Ureter (tissue), 1 donor: ENCODE measurements at regions not wholly inside any gene's neighbourhood (a gene's known extent, or its start where the extent isn't known, plus 50 kb on each side); places are given as distances from the start of the nearest gene placed in this dataset.

ENCODE experiments used
- DNase-seq: peaks from one replicate; pipeline ENCODE4 v3.0.0-alpha.2; 2020; ENCODE audit warnings: low spot score
- donor health status: DM: yes; HTN: yes; CAD: no.

- DNase-seq, result no peak
These were observed 779.5 kb downstream of the NTRK3 start for GRCh38 chr15:87477026-87477425.

DNA sequence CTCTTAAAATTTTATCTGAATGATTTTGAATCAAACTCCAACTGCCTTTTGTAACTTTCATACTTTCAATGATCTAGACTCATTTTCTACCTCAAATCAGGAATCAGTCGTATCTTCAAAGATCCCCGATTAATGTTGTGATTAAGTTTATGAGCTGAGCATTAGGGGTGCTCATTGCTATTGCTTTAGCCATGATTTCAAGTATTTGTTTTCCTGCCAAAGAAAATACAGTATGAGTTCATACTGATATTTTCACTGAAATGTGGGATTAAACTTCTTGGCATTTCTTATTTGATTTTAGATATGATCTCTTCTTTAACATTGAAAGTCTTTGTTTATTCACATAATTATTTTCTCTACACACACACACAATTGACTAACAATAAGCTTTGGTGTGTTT, 785.6 kb downstream of the NTRK3 start:
- DNase-seq, result no peak

- DNase-seq, result peak; percentile 59
These were observed 792.6 kb downstream of the NTRK3 start for GRCh38 chr15:87463956-87464355.

DNA sequence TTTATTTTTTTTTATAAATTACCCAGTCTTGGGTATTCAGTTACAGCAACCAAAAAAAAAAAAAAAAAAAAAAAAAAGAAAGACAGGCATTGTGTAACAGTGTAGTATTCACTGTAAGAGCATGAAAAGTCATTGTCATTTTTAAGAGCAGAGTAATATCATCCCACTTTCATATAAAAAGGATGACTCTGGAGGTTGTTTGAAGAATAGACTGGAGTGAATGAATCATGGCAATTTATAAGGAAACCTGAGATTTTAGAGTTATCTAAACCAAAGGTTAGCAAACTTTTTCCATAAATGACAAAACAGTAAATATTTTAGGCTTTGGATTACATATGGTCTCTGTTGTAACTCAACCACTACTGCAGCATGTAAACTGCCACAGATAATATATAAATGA, 794.9 kb downstream of the NTRK3 start:
- no peak for DNase-seq

DNA sequence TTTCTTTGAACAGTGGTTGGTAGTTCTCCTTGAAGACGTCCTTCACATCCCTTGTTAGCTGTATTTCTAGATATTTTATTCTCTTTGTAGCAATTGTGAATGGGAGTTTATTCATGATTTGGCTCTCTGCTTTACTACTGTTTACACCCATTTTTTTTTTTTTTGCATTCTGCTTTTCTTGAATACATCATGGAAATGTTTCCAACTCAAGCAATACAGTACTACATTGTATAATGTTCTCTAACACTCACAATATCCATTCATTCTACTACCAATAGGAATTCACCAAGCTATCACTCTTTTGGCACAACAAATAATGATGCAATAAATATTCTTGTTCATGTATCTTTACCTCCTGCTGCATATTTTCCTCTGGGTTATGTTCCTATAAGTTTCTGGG, 801.7 kb downstream of the NTRK3 start:
- no peak for DNase-seq

- no peak for DNase-seq
These were observed 806.2 kb downstream of the NTRK3 start for GRCh38 chr15:87450314-87450713.

GRCh38 chr15:87439090-87439489, 817.4 kb downstream of the NTRK3 start:
- DNase-seq, result no peak

DNA sequence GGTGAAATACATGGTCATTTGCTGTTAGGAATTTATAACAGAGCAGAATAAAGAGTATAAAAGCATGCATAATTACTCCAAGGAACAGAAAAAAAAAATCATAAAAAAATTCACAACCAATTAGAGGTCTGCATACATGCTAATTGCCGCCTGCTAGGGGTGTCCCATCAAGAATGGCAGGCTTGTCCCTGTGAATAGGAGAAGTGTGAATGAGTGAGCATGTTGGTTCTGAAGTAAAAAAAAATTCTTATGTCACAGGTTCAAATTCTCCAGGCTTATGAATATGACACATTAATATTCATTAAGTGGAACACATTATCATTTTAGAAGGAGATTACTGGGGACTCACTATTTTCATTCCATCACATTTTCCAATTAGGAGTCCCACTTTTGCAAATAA, 822.7 kb downstream of the NTRK3 start:
- no peak for DNase-seq

DNA sequence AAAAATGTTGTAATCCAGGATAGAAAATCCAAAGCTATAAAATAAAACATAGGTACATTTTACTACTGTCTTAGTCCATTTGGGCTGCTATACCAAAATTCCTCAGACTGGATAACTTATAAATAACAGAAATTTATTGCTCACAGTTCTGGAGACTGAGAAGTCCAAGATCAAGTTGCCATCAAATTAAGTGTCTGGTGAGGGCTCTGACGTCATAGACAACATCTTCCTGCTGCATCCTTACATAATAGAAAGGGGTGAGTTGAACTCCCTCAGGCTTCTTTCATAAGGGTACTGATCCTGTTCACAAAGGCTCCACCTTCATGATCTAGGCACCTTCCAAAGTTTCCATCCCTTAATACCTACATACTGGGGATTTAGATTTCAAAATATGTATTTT, 826.8 kb downstream of the NTRK3 start:
- no peak for DNase-seq

DNA sequence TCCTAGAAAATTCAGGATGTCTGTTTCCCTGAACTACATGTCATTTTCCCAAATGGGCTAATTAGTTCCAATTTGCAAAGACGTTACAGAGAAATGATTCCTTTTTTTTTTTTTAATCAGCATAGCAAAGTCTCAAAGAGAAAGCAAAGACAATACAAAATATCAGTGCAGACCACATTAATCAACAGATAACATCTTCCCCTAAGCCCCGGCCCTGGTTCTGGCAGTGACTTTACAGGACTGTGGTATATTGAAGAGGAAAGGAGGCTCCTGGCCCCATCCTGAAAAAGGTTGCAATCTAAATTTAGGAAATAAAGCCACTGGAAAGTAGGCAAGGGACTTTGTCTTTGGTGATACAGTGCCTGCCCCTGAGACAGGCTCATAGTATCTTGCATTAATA, 836.5 kb downstream of the NTRK3 start:
- no peak for DNase-seq

DNA sequence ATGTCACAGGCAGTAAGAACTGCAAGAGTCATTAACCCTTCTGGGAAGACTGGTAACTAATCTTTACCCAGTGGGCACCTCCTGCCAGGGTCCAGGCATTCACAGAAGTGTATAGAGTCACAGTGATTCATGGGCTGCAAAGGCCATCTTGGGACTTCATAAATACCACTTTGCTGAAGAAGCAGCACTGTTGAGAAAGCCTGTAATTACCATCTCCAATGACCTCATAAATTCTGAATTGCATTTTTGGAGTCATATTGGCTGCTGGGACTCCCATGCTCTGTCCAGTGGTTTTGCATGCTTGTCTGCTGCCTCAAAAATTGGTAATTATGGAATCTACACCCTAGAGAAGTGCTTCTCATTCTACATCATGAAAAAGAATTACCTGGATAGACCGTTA, 837.2 kb downstream of the NTRK3 start:
- DNase-seq, result no peak

DNA sequence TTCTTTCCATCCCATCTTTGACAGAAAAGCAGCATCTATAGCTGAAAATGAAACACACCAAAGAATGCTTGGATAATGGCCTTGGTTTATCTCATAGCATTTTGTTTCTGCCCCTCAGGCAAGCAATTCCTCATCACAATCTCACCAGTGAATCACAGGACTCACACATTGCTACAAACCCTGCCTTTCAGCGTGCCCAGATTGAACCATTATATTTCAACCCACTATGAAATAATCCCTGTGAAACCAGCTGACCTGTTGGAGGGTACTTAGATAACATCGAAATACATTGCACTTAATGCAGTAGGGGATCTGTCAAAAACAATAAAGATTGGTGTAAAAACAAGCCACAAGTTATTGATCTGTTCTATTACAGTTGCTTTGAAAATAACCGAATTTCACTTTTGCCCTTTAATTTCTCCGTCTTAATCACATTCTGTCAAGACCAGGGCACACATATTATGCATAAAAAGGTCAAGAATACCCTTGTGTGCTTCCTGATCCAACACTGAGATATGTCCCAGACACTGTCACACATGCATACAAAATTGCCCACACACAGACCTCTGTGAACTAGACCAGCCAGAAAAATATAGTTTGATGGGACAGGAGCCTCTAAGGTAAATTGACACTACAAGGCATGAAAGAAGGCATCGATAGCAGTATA, 839.8 kb downstream of the NTRK3 start:
- no peak for DNase-seq

DNA sequence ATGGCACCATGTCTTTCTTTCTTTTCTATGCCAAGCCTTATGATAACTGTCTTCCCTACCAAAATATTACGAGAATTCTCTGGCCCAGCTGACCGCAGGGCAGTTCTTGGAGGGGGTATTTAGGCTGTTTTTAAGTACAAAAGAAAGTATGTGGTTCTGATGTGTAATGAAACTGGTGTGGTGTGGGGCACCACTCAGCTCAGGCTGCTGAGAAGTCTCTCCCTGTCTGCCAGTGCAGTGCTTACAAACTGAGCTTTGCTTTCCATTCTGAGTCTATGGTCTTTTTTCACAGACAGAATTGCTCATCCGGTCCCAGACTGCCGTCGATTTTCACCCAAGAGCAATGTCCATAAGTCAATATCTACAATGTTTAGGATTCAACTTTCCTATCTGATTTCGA, 847.6 kb downstream of the NTRK3 start:
- DNase-seq, result no peak

GRCh38 chr15:87403973-87404372, 852.6 kb downstream of the NTRK3 start:
- no peak for DNase-seq

DNA sequence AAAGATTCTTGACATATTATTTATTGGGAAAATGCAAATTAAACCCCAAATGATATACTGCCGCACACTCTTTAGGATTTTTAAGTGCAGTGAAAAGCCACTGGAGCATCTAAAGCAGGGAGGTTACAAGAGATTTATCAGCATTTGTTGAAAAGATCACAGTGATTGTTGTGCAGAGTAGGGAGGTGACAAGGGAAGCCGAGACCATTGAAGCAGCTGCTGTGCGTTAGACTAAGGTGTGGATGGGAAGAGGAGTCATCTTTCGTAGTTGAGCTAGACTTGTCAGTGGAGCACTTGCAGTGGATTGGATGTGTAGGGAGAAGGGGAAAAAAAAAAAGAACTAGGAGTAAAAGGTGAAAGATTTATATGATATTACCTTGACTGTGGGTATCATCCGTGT, 854.6 kb downstream of the NTRK3 start:
- no peak for DNase-seq

DNA sequence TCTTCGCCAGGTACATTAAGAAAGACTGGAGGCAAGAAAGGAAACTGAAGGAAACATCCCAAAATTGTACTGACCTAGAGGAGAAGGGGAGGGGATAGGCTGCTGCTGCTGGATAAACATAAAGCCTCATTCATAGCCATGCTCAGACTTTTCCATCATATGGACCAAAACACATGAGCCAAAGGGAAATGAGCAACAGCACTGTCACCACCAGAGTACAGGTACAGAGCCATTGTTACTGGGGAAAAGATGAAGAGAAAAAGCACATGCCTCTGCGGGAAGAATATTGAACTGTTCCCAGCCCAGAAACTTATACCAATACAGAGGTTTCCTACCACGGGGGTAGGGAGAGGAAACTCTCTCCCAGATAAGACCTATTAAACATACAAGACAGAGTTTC, 861.9 kb downstream of the NTRK3 start:
- DNase-seq, result no peak

DNA sequence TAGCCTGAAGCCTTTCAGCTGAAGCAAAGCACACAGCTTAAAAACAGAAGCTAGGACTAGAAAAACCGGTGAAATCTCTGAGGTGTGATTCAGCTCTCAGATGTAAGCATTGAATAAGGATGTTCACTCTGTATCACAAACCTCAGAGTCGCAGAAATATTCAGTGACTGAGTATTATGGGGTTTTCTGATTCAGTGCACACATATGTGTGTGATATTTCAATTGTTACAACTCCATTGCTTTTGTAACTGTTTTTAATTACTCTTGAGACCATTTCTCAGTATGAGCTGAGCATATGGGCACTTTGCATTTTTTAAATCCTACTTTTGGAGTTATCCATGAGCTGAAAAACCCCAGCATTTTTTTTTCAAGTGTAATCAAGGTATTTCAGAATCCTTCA, 868.8 kb downstream of the NTRK3 start:
- no peak for DNase-seq

GRCh38 chr15:87374339-87374738, 882.2 kb downstream of the NTRK3 start:
- DNase-seq, result no peak

- DNase-seq, result no peak
These were observed 887.3 kb downstream of the NTRK3 start for GRCh38 chr15:87369269-87369668.

GRCh38 chr15:87368511-87368910, 888.0 kb downstream of the NTRK3 start:
- no peak for DNase-seq

GRCh38 chr15:87365186-87365585, 891.4 kb downstream of the NTRK3 start:
- no peak for DNase-seq

DNA sequence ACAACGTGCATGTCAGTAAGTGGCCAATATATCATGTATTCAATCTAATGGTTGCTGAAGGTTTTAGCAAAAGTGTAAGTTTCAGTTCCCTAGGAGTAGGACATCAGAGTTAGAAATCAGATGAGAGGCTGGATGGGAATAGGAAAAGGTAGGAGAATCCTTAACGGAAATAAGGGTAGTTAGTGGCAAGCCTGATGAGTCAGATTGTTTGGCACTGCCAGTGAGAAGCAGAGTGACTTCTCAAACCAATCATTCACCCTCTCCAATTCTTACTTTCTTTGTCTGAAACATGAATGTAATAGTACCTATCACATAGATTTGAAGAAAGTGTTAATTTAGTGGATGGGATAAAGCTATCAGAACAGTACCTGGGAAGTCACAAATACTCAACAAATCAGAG, 894.0 kb downstream of the NTRK3 start:
- DNase-seq, result no peak

GRCh38 chr15:87357637-87358313, 898.8 kb downstream of the NTRK3 start:
- DNase-seq, result no peak

DNA sequence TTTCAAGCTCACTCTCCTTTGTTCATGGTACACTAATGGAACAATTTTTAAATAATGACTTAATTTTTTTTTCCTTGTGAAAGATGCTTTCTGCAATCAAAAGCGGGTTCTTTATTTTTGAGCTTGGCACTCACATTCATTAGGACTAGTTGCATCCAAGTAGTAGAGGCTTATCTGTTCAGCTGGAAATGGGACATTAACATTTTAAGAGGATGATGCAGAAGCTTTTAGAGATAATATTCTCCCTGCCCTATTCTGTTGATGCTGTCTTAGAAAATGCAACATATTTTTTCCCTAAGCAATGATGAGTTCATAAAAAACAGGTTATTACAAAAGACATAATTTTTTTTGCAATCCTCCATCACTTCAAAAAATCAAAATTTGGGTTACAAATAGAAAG, 900.6 kb downstream of the NTRK3 start:
- DNase-seq, result no peak
